Hepatocyte (in vitro differentiated cells): ENCODE measurements at regions not wholly inside any gene's neighbourhood (a gene's known extent, or its start where the extent isn't known, plus 50 kb on each side); places are given as distances from the start of the nearest gene placed in this dataset.

Experiments
- EZH2 ChIP-seq: fragments of 200-600 bp; sonication (generic); IDR thresholded peaks from 2 replicates; pipeline ENCODE4 v1.6.1; 2016; ENCODE audit warnings: antibody characterized with exemption, mild to moderate bottlenecking, borderline replicate concordance
- EZH2phosphoT487 ChIP-seq: fragments of 200-600 bp; sonication (generic); IDR thresholded peaks from one replicate; pipeline ENCODE4 v1.6.1; 2018; ENCODE audit warnings: antibody characterized with exemption, mild to moderate bottlenecking, low read depth, moderate library complexity; ENCODE audit not compliant: unreplicated experiment, severe bottlenecking
- TF ChIP-seq, protein P1 (sequence below): fragments of 200-600 bp; sonication (generic); IDR thresholded peaks from 2 replicates; pipeline ENCODE4 v1.5.1; 2016; ENCODE audit warnings: antibody characterized with exemption, mild to moderate bottlenecking; ENCODE audit not compliant: poor library complexity

GRCh38 chr5:2514484-2514883 is 237.0 kb downstream of the IRX2 start:
- TF ChIP-seq, protein P1, sequence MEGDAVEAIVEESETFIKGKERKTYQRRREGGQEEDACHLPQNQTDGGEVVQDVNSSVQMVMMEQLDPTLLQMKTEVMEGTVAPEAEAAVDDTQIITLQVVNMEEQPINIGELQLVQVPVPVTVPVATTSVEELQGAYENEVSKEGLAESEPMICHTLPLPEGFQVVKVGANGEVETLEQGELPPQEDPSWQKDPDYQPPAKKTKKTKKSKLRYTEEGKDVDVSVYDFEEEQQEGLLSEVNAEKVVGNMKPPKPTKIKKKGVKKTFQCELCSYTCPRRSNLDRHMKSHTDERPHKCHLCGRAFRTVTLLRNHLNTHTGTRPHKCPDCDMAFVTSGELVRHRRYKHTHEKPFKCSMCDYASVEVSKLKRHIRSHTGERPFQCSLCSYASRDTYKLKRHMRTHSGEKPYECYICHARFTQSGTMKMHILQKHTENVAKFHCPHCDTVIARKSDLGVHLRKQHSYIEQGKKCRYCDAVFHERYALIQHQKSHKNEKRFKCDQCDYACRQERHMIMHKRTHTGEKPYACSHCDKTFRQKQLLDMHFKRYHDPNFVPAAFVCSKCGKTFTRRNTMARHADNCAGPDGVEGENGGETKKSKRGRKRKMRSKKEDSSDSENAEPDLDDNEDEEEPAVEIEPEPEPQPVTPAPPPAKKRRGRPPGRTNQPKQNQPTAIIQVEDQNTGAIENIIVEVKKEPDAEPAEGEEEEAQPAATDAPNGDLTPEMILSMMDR: no peak
- TF ChIP-seq EZH2 (no peak), EZH2phosphoT487 (no peak)
